ENCODE measurements at regions not wholly inside any gene's neighbourhood (a gene's known extent, or its start where the extent isn't known, plus 50 kb on each side); places are given as distances from the start of the nearest gene placed in this dataset.

GRCh38 chr12:125528281-125528680 is 463.0 kb downstream of the AACS start:
- no peak overlapping the region for H2BK120ac ChIP-seq (replicated peaks; ENCODE audit: low read depth, low read length)
- H3K79me1 ChIP-seq (ENCODE audit: low read depth, low read length) = no peaks in the 10 kb centered on the region; the same call in 1 of the 2 replicates
- H3K4me3 ChIP-seq (ENCODE audit: extremely low read depth in 1 of 4, insufficient read depth in 2 of 4, low read depth in 3 of 4, low read length in 4 of 4) = no peak overlapping the region
- CTCF ChIA-PET (ENCODE audit: partially characterized antibody) = no interaction called here
- no peak overlapping the region for H2BK5ac ChIP-seq (ENCODE audit: low read depth, low read length)
- H3K27ac ChIP-seq (ENCODE audit: low read depth, low read length) = no peak overlapping the region
- DNase-seq (ENCODE audit: low read depth in 1 of 2, low spot score in 2 of 2) = no peak
- no peak overlapping the region for H4K91ac ChIP-seq (replicated peaks; ENCODE audit: insufficient read length, low read length)
- H4K5ac ChIP-seq (ENCODE audit: insufficient read length, low read depth, low read length) = no peak overlapping the region
- no peaks in the 10 kb centered on the region for H3K27me3 ChIP-seq (replicated peaks in 1 of 4; ENCODE audit: control insufficient read depth in 3 of 4, extremely low read depth in 1 of 4, insufficient read depth in 3 of 4, low read length in 3 of 4)
- no peaks in the 10 kb centered on the region for H3K9me3 ChIP-seq (ENCODE audit: insufficient read depth in 2 of 2, low read depth in 1 of 2, low read length in 1 of 2)
- H3K23ac ChIP-seq (ENCODE audit: insufficient read length) = no peak overlapping the region
- H3K36me3 ChIP-seq (ENCODE audit: control insufficient read depth in 2 of 4, insufficient read depth in 4 of 4, low read length in 3 of 4) = no peaks in the 10 kb centered on the region; a peak in 1 of 8 replicates
- H3K56ac ChIP-seq (replicated peaks; ENCODE audit: insufficient read length, low read depth, low read length) = no peak overlapping the region
- no peak overlapping the region for H2BK15ac ChIP-seq (ENCODE audit: low read length)
- POLR2A ChIA-PET (ENCODE audit: partially characterized antibody) = no interaction called here
- H2AFZ ChIP-seq (ENCODE audit: low read length) = no peak overlapping the region
- no peak overlapping the region for H3K4ac ChIP-seq (replicated peaks; ENCODE audit: insufficient read length, low read depth, low read length)
- no peak for FAIRE-seq
- H3K23me2 ChIP-seq (ENCODE audit: low read depth, low read length) = peaks cover 11% of the 10 kb centered on the region; the same call in 1 of the 2 replicates
- H3K4me1 ChIP-seq (replicated peaks in 1 of 4; ENCODE audit: control insufficient read depth in 3 of 4, insufficient read depth in 4 of 4, low read length in 3 of 4) = no peaks in the 10 kb centered on the region
- H3K4me2 ChIP-seq (ENCODE audit: insufficient read depth in 1 of 2, low read depth in 2 of 2, low read length in 2 of 2) = no peak overlapping the region
- H3K18ac ChIP-seq (ENCODE audit: extremely low read depth, low read length) = no peak overlapping the region
- H2BK20ac ChIP-seq (ENCODE audit: low read length) = no peak overlapping the region
- no peak overlapping the region for H2BK12ac ChIP-seq (ENCODE audit: low read depth, low read length)
- 90% methylated on average over 5 of the region's 5 CpGs; no CpG with 5 or more reads in 1 of the 2 experiments for WGBS, 2 experiments (ENCODE audit: extremely low coverage in 1 of 2, insufficient coverage in 1 of 2, insufficient read length in 1 of 2, insufficient replicate concordance in 2 of 2, low coverage in 1 of 2, low lambda C conversion rate in 2 of 2, missing lambda C conversion rate in 1 of 2)
- H4K8ac ChIP-seq (ENCODE audit: extremely low read depth, insufficient read depth, low read length) = no peak overlapping the region
- peaks cover 0 to 2% of the 10 kb centered on the region in 2 experiments for H4K20me1 ChIP-seq (replicated peaks in 1 of 2; ENCODE audit: control insufficient read depth in 1 of 2, insufficient read depth in 2 of 2, low read length in 2 of 2)
- no peak overlapping the region for H3K9ac ChIP-seq (replicated peaks in 1 of 4; ENCODE audit: extremely low read depth in 1 of 4, low read depth in 3 of 4, low read length in 3 of 4)
- H3K14ac ChIP-seq (ENCODE audit: insufficient read length) = no peak overlapping the region
- no peak overlapping the region for H2AK5ac ChIP-seq (ENCODE audit: low read depth, low read length)
- H3K79me2 ChIP-seq (ENCODE audit: control insufficient read depth in 1 of 2, insufficient read depth in 2 of 2, low read length in 2 of 2) = no peaks in the 10 kb centered on the region
- TF ChIP-seq RFX5 (IDR thresholded peaks at IDR 0.05; ENCODE audit: borderline replicate concordance, low read depth, low read length) (no peak), RBBP5 (IDR thresholded peaks at IDR 0.05; ENCODE audit: borderline replicate concordance, low read depth, low read length) (no peak), GTF2F1 (IDR thresholded peaks at IDR 0.05; ENCODE audit: borderline replicate concordance, low read depth, low read length) (no peak), RNF2 (IDR thresholded peaks at IDR 0.05; ENCODE audit: borderline replicate concordance, low read depth, low read length, missing control alignments, poor library complexity, severe bottlenecking) (no peak), POU5F1 (IDR thresholded peaks at IDR 0.05; ENCODE audit: low read depth, low read length) (no peak), NRF1 (IDR thresholded peaks at IDR 0.05; ENCODE audit: low read depth, low read length) (no peak), JUN (IDR thresholded peaks at IDR 0.05; ENCODE audit: low read depth, low read length) (no peak), CBX8 (IDR thresholded peaks at IDR 0.05; ENCODE audit: borderline replicate concordance, low read depth, low read length) (no peak), NANOG (IDR thresholded peaks at IDR 0.05; ENCODE audit: insufficient read depth, low read depth, low read length, poor library complexity, severe bottlenecking) (no peak), MAFK (IDR thresholded peaks at IDR 0.05; ENCODE audit: low read depth, low read length) (no peak), PHF8 (conservative IDR thresholded peaks at IDR 0.05; ENCODE audit: low read depth, low read length) (no peak), CEBPB (IDR thresholded peaks at IDR 0.05; ENCODE audit: low read depth, low read length) (no peak), EZH2 (IDR thresholded peaks at IDR 0.05; ENCODE audit: low read depth, low read length, severe bottlenecking) (no peak)
